Type B pancreatic cell (in vitro differentiated cells): ENCODE measurements at regions not wholly inside any gene's neighbourhood (a gene's known extent, or its start where the extent isn't known, plus 50 kb on each side); places are given as distances from the start of the nearest gene placed in this dataset.
A peak's percentile ranks its signal among the peaks of the same experiment; 100 is the strongest.

ENCODE experiments used
- DNase-seq: peaks from one replicate; pipeline ENCODE4 v3.0.0; 2021; ENCODE audit warnings: mixed read lengths; ENCODE audit not compliant: unreplicated experiment; ENCODE audit errors: extremely low spot score
- H3K27ac Mint-ChIP-seq: 2 replicates; pipeline ENCODE4 v1.8.0; 2021; ENCODE audit warnings: mild to moderate bottlenecking, mixed read lengths
- H3K27me3 Mint-ChIP-seq: 2 replicates; pipeline ENCODE4 v1.8.0; 2021; ENCODE audit warnings: mixed read lengths
- H3K36me3 Mint-ChIP-seq: 2 replicates; pipeline ENCODE4 v1.8.0; 2021; ENCODE audit warnings: mixed read lengths
- H3K4me1 Mint-ChIP-seq: one replicate; pipeline ENCODE4 v1.8.0; 2021; ENCODE audit warnings: mixed read lengths; ENCODE audit not compliant: unreplicated experiment
- H3K4me3 Mint-ChIP-seq: 2 replicates; pipeline ENCODE4 v1.8.0; 2021; ENCODE audit warnings: mild to moderate bottlenecking, mixed read lengths
- H3K9me3 Mint-ChIP-seq: 2 replicates; pipeline ENCODE4 v1.8.0; 2021; ENCODE audit warnings: mixed read lengths
- TF ChIP-seq, protein P1 (sequence below): fragments of 200-600 bp; sonication (generic); conservative IDR thresholded peaks from 2 replicates; pipeline ENCODE4 v1.5.0; 2021; ENCODE audit warnings: antibody characterized with exemption, mild to moderate bottlenecking

GRCh38 chr1:88060750-88061491, 623.2 kb upstream of the PKN2 start:
- peak overlapping the region; percentile 49 for H3K27ac Mint-ChIP-seq
- H3K9me3 Mint-ChIP-seq, result no peaks in the 10 kb centered on the region

DNA sequence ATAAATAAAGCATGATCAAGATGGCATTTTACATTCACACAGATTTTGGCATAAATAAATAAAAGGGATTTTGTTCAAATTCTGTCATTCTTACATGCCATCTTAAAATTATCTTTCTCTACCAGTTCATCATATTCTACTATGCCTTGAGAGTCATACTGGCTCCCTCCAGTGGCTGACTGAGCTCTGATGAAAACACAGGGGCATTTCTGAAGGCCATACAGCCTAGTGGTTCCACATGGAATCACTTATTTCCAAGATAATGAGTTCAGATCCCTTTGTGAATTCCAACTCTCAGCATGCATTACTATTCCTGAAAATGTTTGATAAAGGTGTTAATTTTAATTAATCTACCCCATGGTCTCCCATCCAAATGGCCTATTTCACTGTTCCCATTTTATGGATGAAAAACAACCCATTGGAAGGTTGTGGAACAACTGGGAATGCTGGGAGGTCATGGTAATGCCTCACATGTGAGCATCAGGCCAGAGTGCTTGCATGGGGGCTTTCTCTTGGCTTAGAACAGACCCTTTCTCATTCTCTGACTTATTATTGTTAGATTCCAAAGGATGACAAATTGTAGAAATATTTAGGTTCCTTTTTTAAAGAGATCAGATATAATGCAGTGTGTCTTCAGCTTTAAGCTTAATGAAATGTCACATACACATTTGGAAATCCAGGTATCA, 622.4 kb upstream of the PKN2 start:
- H3K27me3 Mint-ChIP-seq, result no peaks in the 10 kb centered on the region
- DNase-seq, result no peak
- H3K4me3 Mint-ChIP-seq, result no peak overlapping the region
- no peaks in the 10 kb centered on the region for H3K9me3 Mint-ChIP-seq
- TF ChIP-seq, protein P1, sequence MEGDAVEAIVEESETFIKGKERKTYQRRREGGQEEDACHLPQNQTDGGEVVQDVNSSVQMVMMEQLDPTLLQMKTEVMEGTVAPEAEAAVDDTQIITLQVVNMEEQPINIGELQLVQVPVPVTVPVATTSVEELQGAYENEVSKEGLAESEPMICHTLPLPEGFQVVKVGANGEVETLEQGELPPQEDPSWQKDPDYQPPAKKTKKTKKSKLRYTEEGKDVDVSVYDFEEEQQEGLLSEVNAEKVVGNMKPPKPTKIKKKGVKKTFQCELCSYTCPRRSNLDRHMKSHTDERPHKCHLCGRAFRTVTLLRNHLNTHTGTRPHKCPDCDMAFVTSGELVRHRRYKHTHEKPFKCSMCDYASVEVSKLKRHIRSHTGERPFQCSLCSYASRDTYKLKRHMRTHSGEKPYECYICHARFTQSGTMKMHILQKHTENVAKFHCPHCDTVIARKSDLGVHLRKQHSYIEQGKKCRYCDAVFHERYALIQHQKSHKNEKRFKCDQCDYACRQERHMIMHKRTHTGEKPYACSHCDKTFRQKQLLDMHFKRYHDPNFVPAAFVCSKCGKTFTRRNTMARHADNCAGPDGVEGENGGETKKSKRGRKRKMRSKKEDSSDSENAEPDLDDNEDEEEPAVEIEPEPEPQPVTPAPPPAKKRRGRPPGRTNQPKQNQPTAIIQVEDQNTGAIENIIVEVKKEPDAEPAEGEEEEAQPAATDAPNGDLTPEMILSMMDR, result peak; percentile 84
- H3K36me3 Mint-ChIP-seq, result no peaks in the 10 kb centered on the region
- H3K27ac Mint-ChIP-seq, result peak overlapping the region; percentile 37
- peaks cover 14% of the 10 kb centered on the region for H3K4me1 Mint-ChIP-seq

More at GRCh38 chr1:88060750-88061491, 623.2 kb upstream of the PKN2 start:
- Mint-ChIP-seq H3K4me1 (peaks cover 14% of the 10 kb centered on the region), H3K4me3 (no peak overlapping the region), H3K36me3 (no peaks in the 10 kb centered on the region), H3K27me3 (no peaks in the 10 kb centered on the region)
- DNase-seq, result no peak
- TF ChIP-seq, protein P1, result no peak

GRCh38 chr1:88062650-88063153, 621.4 kb upstream of the PKN2 start:
- Mint-ChIP-seq H3K9me3 (no peaks in the 10 kb centered on the region), H3K27me3 (no peaks in the 10 kb centered on the region), H3K4me3 (no peak overlapping the region), H3K27ac (no peak overlapping the region), H3K4me1 (peaks cover 14% of the 10 kb centered on the region), H3K36me3 (no peaks in the 10 kb centered on the region)
- TF ChIP-seq, protein P1, result no peak
- no peak for DNase-seq

- H3K4me3 Mint-ChIP-seq, result no peak overlapping the region
- DNase-seq, result no peak
Measured at GRCh38 chr1:88063605-88064004, 620.5 kb upstream of the PKN2 start.

GRCh38 chr1:88068407-88068960, 615.6 kb upstream of the PKN2 start:
- H3K4me1 Mint-ChIP-seq, result no peaks in the 10 kb centered on the region
- H3K36me3 Mint-ChIP-seq, result no peaks in the 10 kb centered on the region
- no peak overlapping the region for H3K27ac Mint-ChIP-seq
- no peak overlapping the region for H3K4me3 Mint-ChIP-seq
- no peaks in the 10 kb centered on the region for H3K27me3 Mint-ChIP-seq
- no peak for DNase-seq
- H3K9me3 Mint-ChIP-seq, result no peaks in the 10 kb centered on the region
- TF ChIP-seq, protein P1, result no peak

More at GRCh38 chr1:88063605-88064004, 620.5 kb upstream of the PKN2 start:
- H3K4me1 Mint-ChIP-seq, result peaks cover 9% of the 10 kb centered on the region
- H3K27me3 Mint-ChIP-seq, result no peaks in the 10 kb centered on the region
- H3K36me3 Mint-ChIP-seq, result no peaks in the 10 kb centered on the region
- no peak overlapping the region for H3K27ac Mint-ChIP-seq
- TF ChIP-seq, protein P1, result no peak
- no peaks in the 10 kb centered on the region for H3K9me3 Mint-ChIP-seq
